Panc1 (cell line): ENCODE measurements at regions not wholly inside any gene's neighbourhood (a gene's known extent, or its start where the extent isn't known, plus 50 kb on each side); places are given as distances from the start of the nearest gene placed in this dataset.

Experiments
- CTCF ChIP-seq: fragments of 450-650 bp; IDR thresholded peaks from 2 replicates; pipeline ENCODE4 v1.5.1; 2017; ENCODE audit warnings: mild to moderate bottlenecking
- POLR2AphosphoS5 ChIP-seq: IDR thresholded peaks from 2 replicates; pipeline ENCODE4 v1.6.1; 2012; ENCODE audit warnings: mild to moderate bottlenecking, low read depth, low read length, moderate library complexity

DNA sequence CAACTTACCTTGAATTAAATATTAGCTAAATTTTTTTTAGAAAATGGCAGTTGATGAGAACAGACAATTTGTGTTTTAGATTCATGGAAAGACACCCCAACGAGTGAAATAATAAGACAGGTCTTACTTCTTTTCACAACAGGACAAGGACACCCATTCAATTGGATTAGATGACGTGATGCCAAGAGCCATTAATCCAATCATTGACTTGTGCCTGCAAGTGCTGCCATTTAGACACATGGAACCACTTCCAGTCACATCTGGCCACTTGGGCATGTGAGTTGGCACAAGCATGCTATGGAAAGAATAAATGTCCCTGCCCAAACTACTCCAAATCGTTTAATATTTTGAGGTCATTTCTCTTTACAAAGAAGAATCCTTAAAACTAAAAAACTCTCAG lies 1308.8 kb downstream of the ROBO2 start:
- no peak for TF ChIP-seq CTCF
- TF ChIP-seq POLR2AphosphoS5: no peak
